SK-N-SH (cell line): ENCODE measurements at regions not wholly inside any gene's neighbourhood (a gene's known extent, or its start where the extent isn't known, plus 50 kb on each side); places are given as distances from the start of the nearest gene placed in this dataset.

Source experiments
- CHD2 ChIP-seq: fragments of 150-350 bp; IDR thresholded peaks from 2 replicates; pipeline ENCODE4 v1.6.1; 2018; ENCODE audit warnings: low read length; ENCODE audit not compliant: partially characterized antibody
- CTCF ChIP-seq: fragments of 200-600 bp; sonication (generic); IDR thresholded peaks from 2 replicates; pipeline ENCODE4 v1.6.1; 2017; ENCODE audit warnings: antibody characterized with exemption, mild to moderate bottlenecking, moderate library complexity
- IRF3 ChIP-seq: fragments of 150-350 bp; IDR thresholded peaks from 2 replicates; pipeline ENCODE4 v1.6.1; 2016; ENCODE audit warnings: mild to moderate bottlenecking, low read depth, low read length
- JUND ChIP-seq: IDR thresholded peaks from 2 replicates; pipeline ENCODE4 v1.4.0; 2012
- POLR2AphosphoS5 ChIP-seq: IDR thresholded peaks from 2 replicates; pipeline ENCODE4 v1.6.1; 2012; ENCODE audit warnings: low read depth, low read length
- SIN3A ChIP-seq: IDR thresholded peaks from 2 replicates; pipeline ENCODE4 v1.6.1; 2012; ENCODE audit warnings: low read depth, mild to moderate bottlenecking, low read length, moderate library complexity, borderline replicate concordance
- TEAD4 ChIP-seq: IDR thresholded peaks from 2 replicates; pipeline ENCODE4 v1.4.0; 2012; ENCODE audit warnings: mild to moderate bottlenecking, borderline replicate concordance; ENCODE audit not compliant: insufficient read depth

- no peak for TF ChIP-seq SIN3A
- no peak for TF ChIP-seq CTCF
- TF ChIP-seq CHD2 = no peak
- no peak for TF ChIP-seq IRF3
- no peak for TF ChIP-seq TEAD4
- TF ChIP-seq POLR2AphosphoS5 = no peak
- no peak for TF ChIP-seq JUND
Measured at GRCh38 chr11:38252620-38253019, 1654.6 kb upstream of the RAG2 start.
